Brain pericyte (primary cell): ENCODE measurements at regions not wholly inside any gene's neighbourhood (a gene's known extent, or its start where the extent isn't known, plus 50 kb on each side); places are given as distances from the start of the nearest gene placed in this dataset.

Experiments used
- DNase-seq: peaks from one replicate; pipeline ENCODE4 v3.0.0-alpha.2; 2012; ENCODE audit warnings: low read depth, low spot score

DNA sequence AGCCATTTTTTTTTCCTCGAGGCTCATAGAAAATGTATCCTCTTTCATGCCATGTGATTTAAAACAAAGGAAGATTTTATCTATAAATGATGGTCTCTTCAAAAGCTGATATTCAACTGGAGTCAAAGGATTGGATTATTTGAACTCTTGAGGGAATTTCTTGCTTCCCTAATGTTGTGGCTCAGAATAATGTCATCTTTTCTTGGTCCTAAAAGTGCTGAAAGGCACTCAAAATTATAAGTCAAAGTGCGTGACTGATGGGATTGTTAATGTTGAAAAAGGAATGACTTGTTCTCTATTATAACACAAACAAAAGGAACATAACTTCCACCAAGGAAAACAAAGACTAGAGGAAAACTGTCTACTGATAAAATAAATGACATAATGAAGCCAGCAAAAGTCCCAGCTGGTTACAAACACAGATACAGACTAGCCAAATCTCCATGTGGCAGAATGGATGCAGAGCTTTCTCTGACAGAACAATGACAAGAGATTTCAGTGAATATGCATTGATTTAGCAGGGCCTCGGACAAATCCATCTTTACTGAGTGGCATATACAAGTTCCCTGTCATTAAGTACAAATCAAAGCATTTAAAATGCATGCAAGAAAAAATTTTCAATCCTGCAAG lies 552.6 kb downstream of the GBA3 start:
- DNase-seq = no peak

- no peak for DNase-seq
Observed at GRCh38 chr4:23242962-23243361, 550.2 kb downstream of the GBA3 start.

GRCh38 chr4:23241408-23241807 lies 548.7 kb downstream of the GBA3 start:
- DNase-seq = no peak

DNA sequence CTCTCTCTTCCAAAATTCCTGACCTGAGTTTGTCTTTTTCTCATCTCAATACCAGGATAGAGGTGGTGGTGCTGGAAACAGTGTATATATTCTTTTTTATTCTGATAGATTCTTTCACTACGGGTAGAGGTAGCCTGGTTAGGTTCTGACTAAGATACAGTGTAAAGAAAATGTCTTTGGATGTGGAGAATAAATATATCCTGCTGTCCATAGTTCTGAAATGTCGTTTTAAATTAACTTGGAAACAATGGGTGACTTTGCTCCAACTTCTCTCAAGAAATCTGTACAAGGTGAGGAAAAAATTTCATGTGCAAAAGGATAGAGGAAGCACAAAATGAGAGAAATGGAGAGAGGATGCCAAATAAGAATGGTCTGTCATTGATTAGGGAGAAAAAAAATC lies 546.1 kb downstream of the GBA3 start:
- no peak for DNase-seq

- DNase-seq = no peak
Observed at GRCh38 chr4:23237771-23238170, 545.0 kb downstream of the GBA3 start.

GRCh38 chr4:23235628-23236390 lies 543.1 kb downstream of the GBA3 start:
- DNase-seq = no peak

DNA sequence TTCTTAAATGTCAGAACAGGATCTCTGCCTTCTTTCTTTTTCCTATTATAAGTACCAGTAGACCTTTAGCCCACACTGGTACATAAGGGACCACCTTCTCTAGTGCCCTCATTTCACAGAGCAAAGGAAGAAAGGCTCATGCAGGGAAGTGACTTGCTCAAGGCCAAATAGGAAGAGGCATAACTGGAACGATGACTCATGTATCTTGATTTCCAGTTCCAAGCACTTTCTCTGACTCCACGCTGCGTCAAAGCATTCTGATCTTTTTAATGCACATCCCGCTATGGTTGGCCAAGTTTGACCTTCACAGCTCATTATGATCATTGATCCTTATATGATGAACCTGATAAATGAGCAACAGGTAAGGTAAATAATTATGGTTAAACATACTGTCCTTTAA lies 542.0 kb downstream of the GBA3 start:
- DNase-seq = no peak

DNA sequence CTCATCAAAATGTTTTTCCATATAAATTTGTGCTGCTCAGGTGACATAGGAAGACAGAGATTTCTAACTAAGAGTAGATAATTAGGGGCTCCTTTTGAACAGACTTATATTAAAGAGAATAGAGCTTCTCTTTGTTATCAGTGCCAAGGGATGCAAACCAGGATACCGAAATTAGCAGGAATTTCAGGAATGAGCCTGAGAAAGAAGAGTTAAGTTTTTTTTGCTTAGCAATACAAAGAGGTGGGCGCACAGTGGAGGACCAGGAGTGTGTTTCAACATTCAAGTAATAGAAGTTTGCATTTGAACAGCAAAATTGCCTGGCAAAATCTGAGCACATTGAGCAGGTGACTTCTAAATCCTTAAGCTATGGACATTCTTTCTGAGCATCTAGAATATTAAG lies 541.3 kb downstream of the GBA3 start:
- no peak for DNase-seq

DNA sequence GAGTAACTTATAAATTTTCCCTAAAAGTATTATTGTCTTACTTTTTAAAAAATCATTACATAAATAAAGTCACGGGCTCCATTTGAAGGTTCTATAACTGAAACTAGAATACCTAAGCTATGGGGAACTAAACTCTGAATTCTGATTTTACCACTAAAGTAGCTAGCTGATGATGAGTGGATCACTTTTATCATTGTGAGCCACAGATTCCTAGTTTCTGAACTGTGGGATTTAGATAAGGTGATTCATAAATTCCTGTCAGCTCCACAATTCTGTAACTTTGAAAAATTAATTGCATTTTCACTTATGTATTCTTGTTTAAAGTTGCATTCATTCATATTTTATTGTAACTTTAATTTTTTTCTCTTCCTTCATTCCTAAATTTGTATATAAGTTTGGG lies 540.9 kb downstream of the GBA3 start:
- DNase-seq = no peak

DNA sequence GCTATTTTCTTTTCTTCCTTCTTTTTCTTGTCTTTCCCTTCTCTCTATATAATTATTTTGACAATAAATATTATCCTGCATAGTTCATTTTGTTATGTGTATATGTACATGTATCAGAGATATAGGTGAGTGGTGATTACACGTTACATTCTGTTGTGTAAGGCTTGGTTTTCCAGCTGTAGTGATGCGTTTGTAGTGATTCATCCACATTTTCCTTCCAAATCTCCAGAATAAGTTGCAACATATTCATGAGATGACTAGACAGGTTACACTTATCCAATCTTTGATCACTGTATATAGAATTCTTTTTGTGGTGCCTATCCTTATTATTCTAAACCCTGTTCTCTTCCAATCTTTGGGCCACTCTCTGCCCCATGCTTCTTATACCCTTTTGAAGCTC lies 540.2 kb downstream of the GBA3 start:
- DNase-seq = no peak

GRCh38 chr4:23225564-23225963 lies 532.8 kb downstream of the GBA3 start:
- DNase-seq = no peak

- no peak for DNase-seq
Observed at GRCh38 chr4:23224684-23225420, 532.1 kb downstream of the GBA3 start.

- DNase-seq = no peak
Observed at GRCh38 chr4:23220911-23221310, 528.2 kb downstream of the GBA3 start.

GRCh38 chr4:23219779-23220408 lies 527.2 kb downstream of the GBA3 start:
- DNase-seq = no peak

DNA sequence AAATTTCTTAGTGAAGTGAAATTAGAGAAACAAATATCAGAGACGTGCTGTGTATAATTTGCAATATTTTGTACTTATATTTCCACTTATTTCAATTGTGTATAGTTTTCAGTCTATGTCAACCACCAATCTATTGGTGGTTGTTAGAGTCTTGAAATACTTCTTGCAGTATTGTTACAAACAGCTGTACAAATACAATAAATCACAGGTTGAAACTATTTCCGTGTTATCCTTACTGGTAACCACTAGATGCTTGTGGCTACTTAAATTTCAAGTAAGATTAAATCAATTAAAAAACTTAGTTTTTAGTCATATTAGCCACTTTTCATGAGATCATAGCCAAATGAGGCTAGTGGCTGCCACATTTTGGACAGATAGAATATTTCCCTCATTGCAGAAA lies 520.5 kb downstream of the GBA3 start:
- no peak for DNase-seq

GRCh38 chr4:23212558-23212957 lies 519.8 kb downstream of the GBA3 start:
- DNase-seq = no peak

DNA sequence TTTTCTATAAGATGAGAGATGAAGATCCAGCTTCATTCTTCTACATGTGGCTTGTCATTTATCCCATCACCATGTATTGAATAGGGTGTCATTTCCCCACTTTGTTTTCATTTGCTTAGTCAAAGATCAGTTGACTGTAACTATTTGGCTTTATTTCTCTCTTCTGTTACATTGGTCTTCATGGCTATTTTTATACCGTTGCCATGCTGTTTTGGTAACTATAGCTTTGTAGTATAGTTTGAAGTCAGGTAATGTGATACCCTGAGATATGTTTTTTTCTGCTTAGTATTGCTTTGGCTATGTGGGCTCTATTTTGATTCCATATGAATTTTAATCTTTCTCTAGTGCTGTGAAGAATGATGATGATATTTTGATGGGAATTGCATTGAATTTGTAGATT lies 514.3 kb downstream of the GBA3 start:
- DNase-seq = no peak

DNA sequence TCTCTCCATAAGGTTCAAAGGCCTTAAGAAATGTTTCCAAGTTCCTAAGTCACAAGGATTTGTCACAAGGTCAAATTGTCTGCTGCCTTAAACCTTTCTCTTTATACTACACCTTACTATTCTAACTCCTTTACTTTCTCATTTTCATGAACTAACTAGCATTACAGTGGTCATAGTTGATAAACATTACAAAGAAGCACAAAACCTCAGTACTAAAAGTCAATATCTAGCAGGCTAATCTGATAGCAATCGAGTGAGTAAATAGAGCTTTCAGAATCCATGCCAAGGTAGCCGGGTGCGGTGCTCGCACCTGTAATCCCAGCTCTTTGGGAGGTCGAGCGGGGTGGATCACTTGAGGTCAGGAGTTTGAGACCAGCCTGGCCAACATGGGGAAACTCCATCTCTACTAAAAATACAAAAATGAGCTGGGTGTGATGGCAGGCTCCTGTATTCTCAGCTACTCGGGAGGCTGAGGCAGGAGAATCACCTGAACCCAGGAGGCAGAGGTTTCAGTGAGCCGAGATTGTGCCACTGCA lies 510.0 kb downstream of the GBA3 start:
- no peak for DNase-seq

- DNase-seq = no peak
Observed at GRCh38 chr4:23194751-23195150, 502.0 kb downstream of the GBA3 start.

- no peak for DNase-seq
Observed at GRCh38 chr4:23174179-23174578, 481.4 kb downstream of the GBA3 start.

DNA sequence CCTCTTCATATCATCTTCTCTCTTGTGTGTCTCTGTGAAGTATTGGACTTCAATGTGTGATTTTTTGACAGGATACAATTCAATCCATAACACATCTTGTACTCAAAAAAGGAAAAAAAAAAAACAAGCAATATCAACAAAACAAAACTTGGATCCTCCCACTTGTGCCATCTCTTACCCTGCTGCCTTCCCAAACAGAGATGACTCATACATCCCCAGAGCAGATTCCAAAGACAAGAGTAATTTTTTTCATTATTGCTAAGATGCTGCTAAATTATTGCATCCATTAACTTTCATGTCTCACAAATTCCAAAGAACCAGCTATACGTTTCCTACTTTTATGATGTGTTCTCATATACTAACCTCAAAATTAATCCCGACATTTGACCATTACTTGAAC lies 479.2 kb downstream of the GBA3 start:
- no peak for DNase-seq
